ENCODE measurements at regions not wholly inside any gene's neighbourhood (a gene's known extent, or its start where the extent isn't known, plus 50 kb on each side); places are given as distances from the start of the nearest gene placed in this dataset.

- no peak for DNase-seq
Measured at GRCh38 chr1:209046935-209047334, 536.6 kb upstream of the CAMK1G start.

GRCh38 chr1:209048941-209049669 lies 534.4 kb upstream of the CAMK1G start:
- no peak for DNase-seq

- no peak for DNase-seq
Measured at GRCh38 chr1:209051570-209051969, 531.9 kb upstream of the CAMK1G start.

- DNase-seq, result no peak
Measured at GRCh38 chr1:209053587-209053986, 529.9 kb upstream of the CAMK1G start.

- DNase-seq, result no peak
Measured at GRCh38 chr1:209057083-209057482, 526.4 kb upstream of the CAMK1G start.

- no peak for DNase-seq
Measured at GRCh38 chr1:209057901-209058300, 525.6 kb upstream of the CAMK1G start.

- DNase-seq, result no peak
Measured at GRCh38 chr1:209059376-209059775, 524.1 kb upstream of the CAMK1G start.

GRCh38 chr1:209059981-209060380 lies 523.5 kb upstream of the CAMK1G start:
- DNase-seq, result no peak

GRCh38 chr1:209062081-209062620 lies 521.4 kb upstream of the CAMK1G start:
- no peak for DNase-seq

GRCh38 chr1:209062863-209063262 lies 520.7 kb upstream of the CAMK1G start:
- DNase-seq, result no peak

GRCh38 chr1:209063767-209064659 lies 519.5 kb upstream of the CAMK1G start:
- no peak for DNase-seq

GRCh38 chr1:209064850-209065706 lies 518.4 kb upstream of the CAMK1G start:
- DNase-seq, result no peak

GRCh38 chr1:209072481-209072880 lies 511.0 kb upstream of the CAMK1G start:
- no peak for DNase-seq

- no peak for DNase-seq
Measured at GRCh38 chr1:209073879-209074278, 509.6 kb upstream of the CAMK1G start.

- no peak for DNase-seq
Measured at GRCh38 chr1:209074575-209075250, 508.8 kb upstream of the CAMK1G start.

- no peak for DNase-seq
Measured at GRCh38 chr1:209076688-209077087, 506.8 kb upstream of the CAMK1G start.

GRCh38 chr1:209080170-209080781 lies 503.2 kb upstream of the CAMK1G start:
- no peak for DNase-seq

GRCh38 chr1:209086486-209087192 lies 496.9 kb upstream of the CAMK1G start:
- DNase-seq, result no peak

GRCh38 chr1:209094384-209094783 lies 489.1 kb upstream of the CAMK1G start:
- no peak for DNase-seq

GRCh38 chr1:209095627-209096595 lies 487.6 kb upstream of the CAMK1G start:
- no peak for DNase-seq

Measured in NCI-H2029 treated with DMSO at 0.1 percent for 48 hours (cell line).